NCI-H524 treated with DMSO at 0.1 percent for 48 hours (cell line): ENCODE measurements at regions not wholly inside any gene's neighbourhood (a gene's known extent, or its start where the extent isn't known, plus 50 kb on each side); places are given as distances from the start of the nearest gene placed in this dataset.
"Not testable (repeated sequence)": the region's sequence is repeated elsewhere in the genome, so short reads cannot be mapped to it uniquely, and the experiment has no call there.

ENCODE experiments used
- DNase-seq: peaks from one replicate; lab custom pipeline; 2025; lab: John Stamatoyannopoulos, UW

GRCh38 chr3:522888-523287, 326.3 kb downstream of the CHL1 start:
- DNase-seq, result no peak

GRCh38 chr3:525415-525814, 328.9 kb downstream of the CHL1 start:
- DNase-seq, result no peak

GRCh38 chr3:535566-536416, 339.2 kb downstream of the CHL1 start:
- DNase-seq, result no peak

- DNase-seq, result no peak
Measured at GRCh38 chr3:536417-536813, 339.9 kb downstream of the CHL1 start.

- DNase-seq, result no peak
Measured at GRCh38 chr3:541062-541801, 344.7 kb downstream of the CHL1 start.

GRCh38 chr3:542021-542420, 345.5 kb downstream of the CHL1 start:
- DNase-seq, result no peak

- peak; percentile 26 for DNase-seq
Measured at GRCh38 chr3:549636-550035, 353.1 kb downstream of the CHL1 start.

GRCh38 chr3:550471-550870, 353.9 kb downstream of the CHL1 start:
- peak; percentile 86 for DNase-seq

GRCh38 chr3:557972-558371, 361.4 kb downstream of the CHL1 start:
- no peak for DNase-seq

GRCh38 chr3:567488-568185, 371.1 kb downstream of the CHL1 start:
- peak; percentile 21 for DNase-seq

- DNase-seq, result peak; percentile 27
Measured at GRCh38 chr3:579529-579928, 383.0 kb downstream of the CHL1 start.

- DNase-seq, result not testable (repeated sequence)
Measured at GRCh38 chr3:589066-589465, 392.5 kb downstream of the CHL1 start.

GRCh38 chr3:597304-597703, 400.7 kb downstream of the CHL1 start:
- DNase-seq, result not testable (repeated sequence)

- DNase-seq, result not testable (repeated sequence)
Measured at GRCh38 chr3:597746-598145, 401.2 kb downstream of the CHL1 start.

GRCh38 chr3:607480-607879, 410.9 kb downstream of the CHL1 start:
- not testable (repeated sequence) for DNase-seq

- DNase-seq, result no peak
Measured at GRCh38 chr3:621714-622113, 425.2 kb downstream of the CHL1 start.

GRCh38 chr3:622314-622713, 425.8 kb downstream of the CHL1 start:
- no peak for DNase-seq

- no peak for DNase-seq
Measured at GRCh38 chr3:623914-624545, 427.5 kb downstream of the CHL1 start.

GRCh38 chr3:632571-633170, 436.1 kb downstream of the CHL1 start:
- peak; percentile 9 for DNase-seq

- no peak for DNase-seq
Measured at GRCh38 chr3:634511-634910, 437.9 kb downstream of the CHL1 start.

- DNase-seq, result no peak
Measured at GRCh38 chr3:635393-635792, 438.8 kb downstream of the CHL1 start.

GRCh38 chr3:643376-643775, 446.8 kb downstream of the CHL1 start:
- no peak for DNase-seq
